ENCODE measurements at regions not wholly inside any gene's neighbourhood (a gene's known extent, or its start where the extent isn't known, plus 50 kb on each side); places are given as distances from the start of the nearest gene placed in this dataset.

GRCh38 chr2:136217996-136218395, 100.0 kb upstream of the CXCR4 start:
- TF ChIP-seq MAZ (CRISPR knock-in tag; conservative IDR thresholded peaks at IDR 0.05 in 1 of 2, IDR thresholded peaks at IDR 0.05 in 1 of 2) (no peak), RB1 (IDR thresholded peaks at IDR 0.05; ENCODE audit: low read depth) (no peak), CTCF (IDR thresholded peaks at IDR 0.05 in 2 of 3, conservative IDR thresholded peaks at IDR 0.05 in 1 of 3; ENCODE audit: insufficient read depth in 2 of 3, low read depth in 1 of 3, low read length in 3 of 3) (no peak), USF2 (CRISPR knock-in tag; IDR thresholded peaks at IDR 0.05) (no peak), SREBF2 (CRISPR knock-in tag; IDR thresholded peaks at IDR 0.05) (no peak), POLR2A (conservative IDR thresholded peaks at IDR 0.05) (no peak), EZH2 (IDR thresholded peaks at IDR 0.05; ENCODE audit: borderline replicate concordance, low read depth, low read length) (no peak), CREB1 (IDR thresholded peaks at IDR 0.05) (no peak), CREB1 (CRISPR knock-in tag; IDR thresholded peaks at IDR 0.05) (no peak), CLOCK (CRISPR knock-in tag; IDR thresholded peaks at IDR 0.05; ENCODE audit: borderline replicate concordance) (no peak), POLR2AphosphoS2 (IDR thresholded peaks at IDR 0.05; ENCODE audit: low read length) (no peak), NELFE (IDR thresholded peaks at IDR 0.05; ENCODE audit: insufficient read depth, insufficient read length) (no peak), CTBP1 (IDR thresholded peaks at IDR 0.05; ENCODE audit: borderline replicate concordance) (no peak), BMI1 (IDR thresholded peaks at IDR 0.05; ENCODE audit: low read length) (no peak)
